Neural cell (in vitro differentiated cells): ENCODE measurements at regions not wholly inside any gene's neighbourhood (a gene's known extent, or its start where the extent isn't known, plus 50 kb on each side); places are given as distances from the start of the nearest gene placed in this dataset.

Source experiments
- H2AFZ ChIP-seq: fragments of 200-600, 300-800 bp; sonication (generic), shearing (Covaris generic); 2 replicates; pipeline ENCODE4 v1.6.0; 2014; ENCODE audit warnings: low read depth, mild to moderate bottlenecking, antibody characterized with exemption, low read length, moderate library complexity
- H3F3A ChIP-seq: fragments of 200-600 bp; shearing (Covaris generic); 2 replicates; pipeline ENCODE4 v1.6.1; 2016; ENCODE audit warnings: mild to moderate bottlenecking, moderate library complexity, mixed read lengths, antibody characterized with exemption, low read length; ENCODE audit not compliant: insufficient read depth, poor library complexity, severe bottlenecking
- H3K27ac ChIP-seq: fragments of 200-600, 300-800 bp; sonication (generic), shearing (Covaris generic); 2 replicates; pipeline ENCODE4 v1.5.1; 2014; ENCODE audit warnings: mild to moderate bottlenecking, low read length, moderate library complexity
- H3K27me3 ChIP-seq: fragments of 300-800, 200-600 bp; sonication (generic), shearing (Covaris generic); 2 replicates; pipeline ENCODE4 v1.6.0; 2014; ENCODE audit warnings: mild to moderate bottlenecking, low read depth, low read length, moderate library complexity; ENCODE audit not compliant: insufficient read depth
- H3K36me3 ChIP-seq: fragments of 300-800, 200-600 bp; sonication (generic), shearing (Covaris generic); 2 replicates; pipeline ENCODE4 v1.5.1; 2014; ENCODE audit warnings: mild to moderate bottlenecking, antibody characterized with exemption, low read length, moderate library complexity; ENCODE audit not compliant: insufficient read depth
- H3K4me2 ChIP-seq: fragments of 300-800, 200-600 bp; sonication (generic), shearing (Covaris generic); 2 replicates; pipeline ENCODE4 v1.6.0; 2014; ENCODE audit warnings: mild to moderate bottlenecking, low read length
- H3K4me3 ChIP-seq: fragments of 300-800, 200-600 bp; sonication (generic), shearing (Covaris generic); 2 replicates; pipeline ENCODE4 v1.5.1; 2014; ENCODE audit warnings: mild to moderate bottlenecking, low read length, moderate library complexity
- H3K79me2 ChIP-seq: fragments of 200-600 bp; shearing (Covaris generic); replicated peaks from 2 replicates; pipeline ENCODE4 v1.6.0; 2014; ENCODE audit warnings: mild to moderate bottlenecking, low read length, moderate library complexity; ENCODE audit not compliant: insufficient read depth
- H3K9ac ChIP-seq: fragments of 300-800, 200-600 bp; sonication (generic), shearing (Covaris generic); 2 replicates; pipeline ENCODE4 v1.6.1; 2016; ENCODE audit warnings: mild to moderate bottlenecking, low read length, mixed read lengths
- H3K9me2 ChIP-seq: fragments of 200-600 bp; shearing (Covaris generic); 2 replicates; pipeline ENCODE4 v1.6.1; 2016; ENCODE audit warnings: mild to moderate bottlenecking, low read length, mixed read lengths; ENCODE audit not compliant: insufficient read depth
- H3K9me3 ChIP-seq: fragments of 200-600, 300-800 bp; sonication (generic), shearing (Covaris generic); 2 replicates; pipeline ENCODE4 v1.6.1; 2016; ENCODE audit warnings: mild to moderate bottlenecking, mixed run types, low read length, moderate library complexity, mixed read lengths
- H4K20me1 ChIP-seq: fragments of 200-600 bp; shearing (Covaris generic); 2 replicates; pipeline ENCODE4 v1.6.1; 2016; ENCODE audit warnings: mild to moderate bottlenecking, mixed run types; ENCODE audit not compliant: insufficient read depth
- CTCF ChIP-seq: fragments of 450-650 bp; IDR thresholded peaks from 2 replicates; pipeline ENCODE4 v1.5.1; 2014; ENCODE audit warnings: antibody characterized with exemption, mild to moderate bottlenecking, moderate library complexity; ENCODE audit not compliant: poor library complexity, severe bottlenecking
- EP300 ChIP-seq: fragments of 450-650 bp; conservative IDR thresholded peaks from 2 replicates; pipeline ENCODE4 v1.6.1; 2014; ENCODE audit warnings: antibody characterized with exemption, mild to moderate bottlenecking, moderate library complexity; ENCODE audit not compliant: poor library complexity, severe bottlenecking
- EZH2 ChIP-seq: fragments of 200-600, 300-800 bp; shearing (Covaris generic), sonication (generic); IDR thresholded peaks from 2 replicates; pipeline ENCODE4 v1.6.1; 2014; ENCODE audit warnings: antibody characterized with exemption, low read length, borderline replicate concordance, mild to moderate bottlenecking; ENCODE audit not compliant: insufficient read depth, poor library complexity, severe bottlenecking
- MXI1 ChIP-seq: fragments of 450-650 bp; conservative IDR thresholded peaks from 2 replicates; pipeline ENCODE4 v1.6.1; 2014; ENCODE audit warnings: antibody characterized with exemption, mild to moderate bottlenecking; ENCODE audit not compliant: poor library complexity, severe bottlenecking
- POLR2AphosphoS5 ChIP-seq: IDR thresholded peaks from 2 replicates; pipeline ENCODE4 v1.6.1; 2012
- RAD21 ChIP-seq: fragments of 450-650 bp; conservative IDR thresholded peaks from 2 replicates; pipeline ENCODE4 v1.6.1; 2014; ENCODE audit warnings: antibody characterized with exemption, mild to moderate bottlenecking, moderate library complexity
- REST ChIP-seq: IDR thresholded peaks from 2 replicates; pipeline ENCODE4 v1.6.1; 2012; ENCODE audit warnings: borderline replicate concordance
- SMC3 ChIP-seq: fragments of 450-650 bp; conservative IDR thresholded peaks from 2 replicates; pipeline ENCODE4 v1.6.1; 2014; ENCODE audit warnings: antibody characterized with exemption, mild to moderate bottlenecking, moderate library complexity; ENCODE audit not compliant: poor library complexity
- TAF1 ChIP-seq: IDR thresholded peaks from 2 replicates; pipeline ENCODE4 v1.6.1; 2012; ENCODE audit warnings: low read depth

GRCh38 chr2:129144082-129144791 is 825.6 kb upstream of the HS6ST1 start:
- Histone ChIP-seq H3K9me2 (no peaks in the 10 kb centered on the region), H3F3A (no peaks in the 10 kb centered on the region), H3K36me3 (no peaks in the 10 kb centered on the region), H3K4me2 (no peak overlapping the region), H3K79me2 (no peaks in the 10 kb centered on the region), H3K9ac (no peak overlapping the region), H3K27me3 (no peaks in the 10 kb centered on the region), H3K4me3 (no peak overlapping the region), H2AFZ (no peak overlapping the region), H3K27ac (no peak overlapping the region), H4K20me1 (no peaks in the 10 kb centered on the region), H3K9me3 (no peaks in the 10 kb centered on the region)
- TF ChIP-seq EZH2 (no peak), MXI1 (no peak), REST (no peak), TAF1 (no peak), CTCF (no peak), POLR2AphosphoS5 (no peak), SMC3 (no peak), RAD21 (no peak), EP300 (no peak)

- H3K79me2 ChIP-seq, result no peaks in the 10 kb centered on the region
- no peak overlapping the region for H2AFZ ChIP-seq
- no peaks in the 10 kb centered on the region for H3K27me3 ChIP-seq
- H3K9me2 ChIP-seq, result no peaks in the 10 kb centered on the region
- H3K4me3 ChIP-seq, result no peak overlapping the region
- H3K9me3 ChIP-seq, result no peaks in the 10 kb centered on the region
- H3K27ac ChIP-seq, result no peak overlapping the region
- no peaks in the 10 kb centered on the region for H3K36me3 ChIP-seq
- H4K20me1 ChIP-seq, result no peaks in the 10 kb centered on the region
- H3K4me2 ChIP-seq, result no peak overlapping the region
- H3F3A ChIP-seq, result no peaks in the 10 kb centered on the region
- TF ChIP-seq EZH2 (no peak), EP300 (no peak), REST (no peak)
- no peak overlapping the region for H3K9ac ChIP-seq
These were observed 827.0 kb upstream of the RAB6C start for GRCh38 chr2:129152514-129152913.
